Kasumi-1 (cell line): ENCODE measurements at regions not wholly inside any gene's neighbourhood (a gene's known extent, or its start where the extent isn't known, plus 50 kb on each side); places are given as distances from the start of the nearest gene placed in this dataset.
"Not testable (repeated sequence)": the region's sequence is repeated elsewhere in the genome, so short reads cannot be mapped to it uniquely, and the experiment has no call there.

Experiments used
- DNase-seq, 2 experiments: peaks; one replicate each; lab custom pipeline; 2025; lab: John Stamatoyannopoulos, UW

- no peak for DNase-seq
Observed at GRCh38 chr3:30439451-30440053, 166.8 kb upstream of the TGFBR2 start.

- DNase-seq, result no peak
Observed at GRCh38 chr3:30440147-30440604, 166.2 kb upstream of the TGFBR2 start.

- DNase-seq, result no peak
Observed at GRCh38 chr3:30440880-30441279, 165.5 kb upstream of the TGFBR2 start.

DNA sequence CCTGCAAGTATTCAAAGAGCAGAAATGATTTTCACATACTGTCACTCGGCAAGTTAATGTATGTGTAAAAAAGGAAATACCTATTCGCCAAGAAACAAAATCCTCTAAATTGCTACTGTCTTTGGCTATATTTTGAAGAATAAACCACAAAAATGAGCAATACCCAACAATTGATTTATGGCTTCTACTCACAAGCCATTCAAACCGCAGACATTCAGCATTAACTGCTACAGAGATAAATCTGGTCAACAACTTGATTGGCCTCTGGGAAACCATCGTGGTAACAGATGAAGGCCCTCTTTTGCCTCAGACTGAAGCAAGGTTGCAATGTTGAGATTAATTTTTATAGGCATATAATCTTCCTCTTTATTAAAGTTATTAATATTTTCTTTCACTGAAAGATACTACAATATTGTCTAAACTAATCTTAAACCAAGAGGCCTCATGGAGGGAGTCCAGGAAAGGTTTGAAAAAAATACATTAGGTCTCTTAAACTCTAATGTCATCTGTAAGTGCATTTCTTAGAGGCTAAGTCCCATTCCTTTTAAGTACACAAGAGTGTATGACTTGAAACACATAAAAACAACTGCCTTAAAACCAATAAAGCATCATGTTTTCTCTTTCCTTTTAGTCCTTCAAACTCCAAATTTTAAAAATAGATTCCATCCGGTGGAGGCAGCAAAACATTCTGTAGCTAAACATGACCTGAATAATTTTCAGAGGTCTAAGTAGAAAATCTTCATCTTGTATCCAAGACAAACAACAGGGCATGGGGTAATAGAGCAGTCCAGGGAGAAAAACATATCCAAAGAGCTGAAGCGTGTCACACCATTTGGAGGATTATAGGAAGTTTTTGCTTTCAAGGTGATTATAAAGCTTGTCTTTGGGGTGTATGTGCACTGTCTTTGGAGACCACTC, 162.4 kb upstream of the TGFBR2 start:
- no peak for DNase-seq

DNA sequence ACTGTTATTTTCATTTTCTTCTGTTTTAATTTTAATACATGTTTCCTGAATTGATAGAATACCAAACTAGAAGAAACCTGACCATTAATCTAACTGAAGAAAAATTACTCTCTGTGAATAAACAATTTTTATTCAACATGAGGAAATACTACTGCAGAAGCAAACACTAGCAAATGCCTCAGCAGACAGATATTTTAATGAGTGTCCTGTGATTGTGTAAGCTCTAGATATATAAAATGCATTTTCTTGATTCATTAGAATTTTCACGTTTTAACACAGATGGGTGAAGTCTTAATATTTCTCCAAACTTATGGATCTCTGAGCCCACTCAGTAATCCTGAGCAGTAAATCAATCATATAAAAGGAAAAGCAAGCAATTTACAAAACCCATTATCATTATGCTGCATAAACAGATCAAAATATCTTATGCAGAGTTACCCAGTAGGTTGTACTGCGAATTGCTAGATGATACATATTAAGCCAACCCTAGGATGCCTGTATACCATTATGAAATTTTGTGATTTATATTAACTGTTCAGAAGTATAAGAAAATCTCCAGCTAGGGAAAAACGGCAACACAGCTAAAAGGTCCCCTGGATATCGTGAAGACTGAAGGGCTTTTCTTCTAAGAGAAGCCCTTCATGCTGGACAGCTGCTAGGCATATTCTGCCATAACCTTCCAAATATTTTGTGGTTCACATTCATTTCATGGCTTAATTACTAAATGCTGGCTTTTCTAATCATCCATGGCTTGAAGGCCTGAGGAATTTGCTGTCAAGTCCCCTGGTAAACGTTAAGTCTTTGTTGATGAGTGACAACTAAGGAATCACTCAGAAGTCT, 157.7 kb upstream of the TGFBR2 start:
- DNase-seq, result no peak

GRCh38 chr3:30449290-30449632, 157.1 kb upstream of the TGFBR2 start:
- no peak for DNase-seq

- DNase-seq, result no peak
Observed at GRCh38 chr3:30452446-30452845, 154.0 kb upstream of the TGFBR2 start.

GRCh38 chr3:30453360-30454039, 152.9 kb upstream of the TGFBR2 start:
- DNase-seq, result peak; percentile 38 to 40

GRCh38 chr3:30454636-30455035, 151.8 kb upstream of the TGFBR2 start:
- DNase-seq, result no peak

DNA sequence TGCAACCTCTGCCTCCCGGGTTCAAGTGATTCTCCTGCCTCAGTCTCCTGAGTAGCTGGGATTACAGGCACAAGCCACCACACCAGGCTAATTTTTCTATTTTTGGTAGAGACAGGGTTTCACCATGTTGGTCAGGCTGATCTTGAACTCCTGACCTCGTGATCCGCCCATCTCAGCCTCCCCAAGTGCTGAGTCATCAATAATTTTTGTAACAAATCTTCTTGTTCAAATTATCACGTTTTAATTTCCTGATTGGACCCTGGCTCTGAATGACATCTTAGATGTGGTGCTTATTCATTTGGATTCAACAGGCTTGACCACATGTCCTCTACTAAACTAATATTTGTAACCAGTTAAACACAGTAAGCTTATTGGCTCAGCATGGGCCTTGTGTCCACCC, 151.3 kb upstream of the TGFBR2 start:
- not testable (repeated sequence) for DNase-seq

- DNase-seq, result no peak
Observed at GRCh38 chr3:30455840-30456239, 150.6 kb upstream of the TGFBR2 start.

- no peak for DNase-seq
Observed at GRCh38 chr3:30456264-30456663, 150.1 kb upstream of the TGFBR2 start.

GRCh38 chr3:30457081-30457480, 149.3 kb upstream of the TGFBR2 start:
- DNase-seq, result no peak

DNA sequence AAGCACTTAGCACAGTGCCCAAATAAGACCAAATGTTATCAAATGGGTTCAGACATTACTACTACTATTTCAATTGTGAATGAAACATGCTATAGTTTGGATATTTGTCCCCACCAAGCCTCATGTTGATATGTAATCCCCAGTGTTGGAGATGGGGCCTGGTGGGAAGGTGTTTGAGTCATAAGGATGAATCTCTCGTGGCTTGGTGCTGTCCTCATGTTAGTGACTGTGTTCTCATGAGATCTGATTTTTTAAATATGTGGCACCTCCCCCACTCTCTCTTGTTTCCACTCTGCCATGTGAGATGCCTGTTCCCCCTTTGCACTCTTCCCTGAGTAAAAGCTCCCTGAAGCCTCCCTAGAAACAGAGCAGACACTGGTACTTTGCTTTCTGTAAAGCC, 148.7 kb upstream of the TGFBR2 start:
- no peak for DNase-seq

DNA sequence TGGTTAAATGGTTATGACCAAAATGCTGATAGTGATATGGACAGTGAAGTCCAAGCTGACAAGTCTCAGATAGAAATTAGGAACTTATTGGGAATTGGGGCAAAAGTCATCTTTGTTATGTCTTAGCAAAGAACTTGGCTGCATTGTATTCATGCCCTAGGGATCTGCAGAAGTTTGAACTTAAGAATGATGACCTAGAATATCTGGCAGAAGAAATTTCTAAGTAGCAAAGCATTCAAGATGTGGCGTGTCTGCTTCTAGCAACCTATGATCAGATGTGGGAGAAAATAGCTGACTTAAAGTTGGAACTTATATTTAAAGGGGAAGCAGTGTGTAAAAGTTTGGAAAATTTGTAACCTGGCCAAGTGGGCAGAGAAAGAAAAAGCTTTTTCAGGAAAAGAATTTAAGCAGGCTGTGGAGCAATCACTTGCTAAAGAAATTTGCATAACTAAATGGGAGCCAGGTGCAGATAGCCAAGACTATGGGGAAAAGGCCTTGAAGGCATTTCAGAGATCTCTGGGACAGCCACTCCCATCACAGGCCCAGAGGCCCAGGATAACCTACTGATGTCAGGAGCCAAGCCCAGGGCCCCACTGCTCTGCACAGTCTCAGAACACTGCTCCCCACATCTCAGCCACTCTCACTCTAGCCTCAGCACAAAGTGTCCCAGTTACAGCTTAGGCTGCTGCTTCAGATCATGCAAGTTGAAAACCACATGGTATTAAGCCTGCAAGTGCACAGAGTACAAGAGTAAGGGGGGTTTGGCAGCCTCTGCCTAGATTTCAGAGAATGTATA, 147.8 kb upstream of the TGFBR2 start:
- DNase-seq, result no peak

- DNase-seq, result no peak
Observed at GRCh38 chr3:30461311-30461710, 145.1 kb upstream of the TGFBR2 start.

DNA sequence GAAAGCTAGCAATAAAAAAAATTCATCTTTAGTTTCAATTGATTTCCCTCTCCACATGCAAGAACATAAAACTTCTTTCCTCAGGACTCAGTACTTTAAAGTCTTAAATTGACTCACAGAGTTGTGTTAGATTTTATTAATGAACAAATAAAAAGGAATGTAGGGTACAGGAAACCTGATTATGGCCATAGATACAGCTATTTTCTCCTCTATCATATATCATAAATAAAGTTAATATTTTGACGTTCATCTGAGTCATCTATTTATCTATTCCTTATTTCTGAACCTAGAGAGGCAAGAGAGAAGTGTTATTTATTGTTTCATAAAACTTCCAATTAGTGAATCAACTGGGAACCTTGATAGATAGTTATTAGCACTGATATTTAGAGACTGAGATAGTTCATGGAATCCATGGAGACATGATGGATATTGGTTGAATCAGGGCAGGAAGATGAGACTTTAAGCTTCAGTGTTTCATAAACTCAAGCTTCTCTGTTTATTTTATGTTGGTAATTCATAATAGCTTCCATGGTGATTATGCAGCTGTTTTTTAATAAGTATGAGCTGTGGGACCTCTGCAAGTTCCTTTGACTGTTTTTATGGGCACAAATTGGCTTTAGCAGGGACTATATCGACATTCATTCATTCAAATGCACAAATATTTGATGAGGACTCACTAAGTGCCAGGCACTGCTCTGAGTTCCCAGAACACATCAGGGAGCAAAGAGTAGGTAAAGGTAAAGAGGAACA, 143.5 kb upstream of the TGFBR2 start:
- no peak for DNase-seq

DNA sequence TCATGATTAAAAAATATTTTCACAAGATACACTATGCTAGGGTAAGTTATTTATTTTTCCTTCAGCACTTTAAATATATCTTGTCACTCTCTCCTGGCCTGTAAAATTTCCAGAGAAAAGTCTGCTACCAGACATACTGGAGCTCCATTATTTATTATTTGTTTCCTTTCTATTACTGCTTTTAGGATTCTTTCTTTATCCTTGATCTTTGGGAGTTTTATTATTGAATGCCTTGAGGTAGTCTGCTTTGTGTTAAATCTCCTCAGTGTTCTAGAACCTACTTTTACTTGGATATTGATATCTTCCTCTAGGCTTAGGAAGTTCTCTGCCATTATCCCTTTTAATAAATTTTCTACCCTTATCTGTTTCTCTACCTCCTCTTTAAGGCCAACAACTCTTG, 142.0 kb upstream of the TGFBR2 start:
- no peak for DNase-seq

GRCh38 chr3:30465454-30465853, 140.9 kb upstream of the TGFBR2 start:
- DNase-seq, result no peak

GRCh38 chr3:30467596-30468238, 138.7 kb upstream of the TGFBR2 start:
- DNase-seq, result no peak
